HFFc6 (cell line): ENCODE measurements at regions not wholly inside any gene's neighbourhood (a gene's known extent, or its start where the extent isn't known, plus 50 kb on each side); places are given as distances from the start of the nearest gene placed in this dataset.

Experiments
- DNase-seq: peaks from one replicate; pipeline ENCODE4 v3.0.0-alpha.2; 2018
- H3K27ac Mint-ChIP-seq: 2 replicates; pipeline ENCODE4 v1.8.0; 2020; ENCODE audit warnings: mild to moderate bottlenecking, mixed read lengths
- H3K27me3 Mint-ChIP-seq: 2 replicates; pipeline ENCODE4 v1.8.0; 2021; ENCODE audit warnings: mild to moderate bottlenecking, moderate library complexity, mixed read lengths; ENCODE audit not compliant: insufficient read depth
- H3K36me3 Mint-ChIP-seq: 2 replicates; pipeline ENCODE4 v1.8.0; 2021; ENCODE audit warnings: low read depth, mixed read lengths
- H3K4me1 Mint-ChIP-seq: 2 replicates; pipeline ENCODE4 v1.8.0; 2020; ENCODE audit warnings: low read depth, mixed read lengths
- H3K4me3 Mint-ChIP-seq: 2 replicates; pipeline ENCODE4 v1.8.0; 2020; ENCODE audit warnings: mild to moderate bottlenecking, moderate library complexity, mixed read lengths
- H3K9me3 Mint-ChIP-seq: 2 replicates; pipeline ENCODE4 v1.8.0; 2020; ENCODE audit warnings: mild to moderate bottlenecking, mixed read lengths
- TF ChIP-seq, protein P1 (sequence below): fragments of 200-600 bp; sonication (generic); IDR thresholded peaks from 2 replicates; pipeline ENCODE4 v1.5.0; 2021; ENCODE audit warnings: antibody characterized with exemption, mild to moderate bottlenecking

DNA sequence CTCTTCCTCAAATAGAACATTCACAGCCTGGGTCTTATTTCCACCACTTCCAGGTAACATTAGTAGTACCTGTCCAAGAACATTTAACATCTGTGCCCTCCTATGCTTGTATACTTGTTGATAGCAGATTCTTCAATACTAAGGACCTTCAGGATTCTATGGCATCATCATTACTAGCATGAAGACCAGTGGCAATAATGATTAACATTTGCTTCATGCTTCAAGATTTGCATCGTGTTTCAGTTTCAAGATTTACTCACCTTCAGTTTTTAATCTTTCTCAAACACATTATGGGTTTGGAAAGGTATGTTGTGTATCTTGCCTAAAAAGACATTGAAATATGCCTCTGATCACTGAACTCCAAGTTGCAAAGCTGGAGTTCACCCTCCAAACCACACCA, 412.8 kb upstream of the NRSN1 start:
- Mint-ChIP-seq H3K36me3 (no peaks in the 10 kb centered on the region; the same call in 1 of the 2 replicates), H3K9me3 (peaks cover 48% of the 10 kb centered on the region), H3K27me3 (peaks cover 2% of the 10 kb centered on the region), H3K27ac (no peak overlapping the region), H3K4me3 (no peak overlapping the region), H3K4me1 (no peaks in the 10 kb centered on the region)
- no peak for DNase-seq
- TF ChIP-seq, protein P1, sequence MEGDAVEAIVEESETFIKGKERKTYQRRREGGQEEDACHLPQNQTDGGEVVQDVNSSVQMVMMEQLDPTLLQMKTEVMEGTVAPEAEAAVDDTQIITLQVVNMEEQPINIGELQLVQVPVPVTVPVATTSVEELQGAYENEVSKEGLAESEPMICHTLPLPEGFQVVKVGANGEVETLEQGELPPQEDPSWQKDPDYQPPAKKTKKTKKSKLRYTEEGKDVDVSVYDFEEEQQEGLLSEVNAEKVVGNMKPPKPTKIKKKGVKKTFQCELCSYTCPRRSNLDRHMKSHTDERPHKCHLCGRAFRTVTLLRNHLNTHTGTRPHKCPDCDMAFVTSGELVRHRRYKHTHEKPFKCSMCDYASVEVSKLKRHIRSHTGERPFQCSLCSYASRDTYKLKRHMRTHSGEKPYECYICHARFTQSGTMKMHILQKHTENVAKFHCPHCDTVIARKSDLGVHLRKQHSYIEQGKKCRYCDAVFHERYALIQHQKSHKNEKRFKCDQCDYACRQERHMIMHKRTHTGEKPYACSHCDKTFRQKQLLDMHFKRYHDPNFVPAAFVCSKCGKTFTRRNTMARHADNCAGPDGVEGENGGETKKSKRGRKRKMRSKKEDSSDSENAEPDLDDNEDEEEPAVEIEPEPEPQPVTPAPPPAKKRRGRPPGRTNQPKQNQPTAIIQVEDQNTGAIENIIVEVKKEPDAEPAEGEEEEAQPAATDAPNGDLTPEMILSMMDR = no peak

DNA sequence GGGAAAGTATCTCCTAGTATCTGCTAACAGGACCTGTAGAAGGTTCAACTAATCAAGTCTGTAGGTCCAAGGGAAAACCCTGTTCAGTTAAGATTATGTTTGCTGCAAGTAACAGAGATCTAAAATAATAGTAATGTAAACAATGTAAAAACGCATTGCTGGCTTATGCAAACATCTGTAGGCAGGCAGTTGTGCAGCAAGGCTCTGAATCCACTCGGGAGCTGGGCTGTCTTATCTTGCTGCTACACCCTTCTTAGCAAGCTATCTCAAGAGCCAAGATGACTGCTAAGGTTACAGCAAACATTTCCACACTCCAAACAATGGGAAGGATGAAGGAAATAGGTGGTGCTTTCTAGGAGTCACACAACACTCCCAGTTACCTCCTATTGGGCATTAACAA, 397.3 kb upstream of the NRSN1 start:
- no peak overlapping the region for H3K4me3 Mint-ChIP-seq
- no peak overlapping the region for H3K27ac Mint-ChIP-seq
- H3K36me3 Mint-ChIP-seq = no peaks in the 10 kb centered on the region
- TF ChIP-seq, protein P1 = no peak
- no peaks in the 10 kb centered on the region for H3K27me3 Mint-ChIP-seq
- no peaks in the 10 kb centered on the region for H3K4me1 Mint-ChIP-seq
- no peak for DNase-seq
- peaks cover 9% of the 10 kb centered on the region; the same call in 1 of the 2 replicates for H3K9me3 Mint-ChIP-seq

DNA sequence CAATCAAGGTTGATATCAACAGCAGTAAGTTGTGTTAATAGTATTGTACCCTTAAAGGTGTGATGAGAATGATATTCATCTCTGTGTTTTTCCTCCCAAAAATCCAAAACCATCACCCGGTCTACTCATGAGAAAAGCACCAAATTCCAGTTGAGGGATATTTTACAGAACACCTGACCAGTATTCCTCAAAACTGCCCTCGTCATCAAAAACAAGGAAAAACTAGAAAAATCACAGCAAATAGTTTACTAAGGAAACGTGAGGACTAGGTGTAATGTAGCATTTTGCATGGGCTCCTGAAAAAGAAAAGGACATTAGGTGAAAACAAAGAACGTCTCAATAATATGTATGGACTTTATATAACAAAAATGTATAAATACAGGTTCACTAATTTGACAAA, 394.4 kb upstream of the NRSN1 start:
- no peak for DNase-seq
- Mint-ChIP-seq H3K27ac (no peak overlapping the region), H3K4me1 (no peaks in the 10 kb centered on the region), H3K36me3 (no peaks in the 10 kb centered on the region), H3K9me3 (peaks cover 4% of the 10 kb centered on the region), H3K4me3 (no peak overlapping the region), H3K27me3 (no peaks in the 10 kb centered on the region)
- TF ChIP-seq, protein P1 = no peak

DNA sequence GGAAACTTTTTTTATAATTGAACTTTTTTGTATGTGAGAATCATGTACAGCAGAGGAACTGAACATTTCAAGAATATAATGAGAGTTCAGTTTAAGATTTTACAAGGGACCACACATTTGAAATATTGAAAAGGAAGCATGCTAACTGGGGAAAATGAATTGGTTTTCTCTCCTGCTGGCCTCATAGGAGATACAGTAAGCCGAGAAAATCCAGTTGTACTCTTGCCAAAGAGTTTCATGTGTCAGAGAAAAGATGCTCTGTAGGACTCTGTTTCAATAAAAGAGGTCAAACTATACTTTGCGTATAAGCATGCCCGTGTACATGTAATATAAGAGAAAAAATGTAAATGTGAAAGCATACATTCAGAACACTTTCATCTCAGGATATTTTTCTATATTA, 393.5 kb upstream of the NRSN1 start:
- Mint-ChIP-seq H3K4me1 (no peaks in the 10 kb centered on the region), H3K27ac (no peak overlapping the region), H3K4me3 (no peak overlapping the region), H3K36me3 (no peaks in the 10 kb centered on the region), H3K9me3 (peaks cover 12% of the 10 kb centered on the region), H3K27me3 (no peaks in the 10 kb centered on the region)
- DNase-seq = no peak
- TF ChIP-seq, protein P1 = no peak

DNA sequence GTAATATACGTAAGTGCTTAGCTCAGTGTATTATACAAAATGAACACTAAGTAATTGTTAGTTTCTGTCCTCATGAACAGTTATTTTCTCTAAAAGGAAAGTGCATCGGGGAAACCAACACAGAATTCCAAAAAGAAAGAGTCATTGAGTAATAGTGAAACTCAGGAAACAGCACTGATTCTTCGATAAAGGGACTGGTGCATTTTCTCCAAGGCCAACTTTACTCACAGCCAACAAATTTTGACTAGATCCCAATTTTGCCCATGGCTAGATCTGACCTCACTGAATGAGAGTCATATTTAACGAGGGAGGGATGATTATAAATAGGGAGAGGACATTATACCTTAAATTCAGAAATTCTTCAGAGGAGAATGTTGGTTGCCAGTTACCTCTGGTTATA, 390.9 kb upstream of the NRSN1 start:
- TF ChIP-seq, protein P1 = no peak
- Mint-ChIP-seq H3K9me3 (peaks cover 27% of the 10 kb centered on the region), H3K27me3 (no peaks in the 10 kb centered on the region), H3K36me3 (no peaks in the 10 kb centered on the region), H3K27ac (no peak overlapping the region), H3K4me1 (no peaks in the 10 kb centered on the region), H3K4me3 (no peak overlapping the region)
- no peak for DNase-seq

DNA sequence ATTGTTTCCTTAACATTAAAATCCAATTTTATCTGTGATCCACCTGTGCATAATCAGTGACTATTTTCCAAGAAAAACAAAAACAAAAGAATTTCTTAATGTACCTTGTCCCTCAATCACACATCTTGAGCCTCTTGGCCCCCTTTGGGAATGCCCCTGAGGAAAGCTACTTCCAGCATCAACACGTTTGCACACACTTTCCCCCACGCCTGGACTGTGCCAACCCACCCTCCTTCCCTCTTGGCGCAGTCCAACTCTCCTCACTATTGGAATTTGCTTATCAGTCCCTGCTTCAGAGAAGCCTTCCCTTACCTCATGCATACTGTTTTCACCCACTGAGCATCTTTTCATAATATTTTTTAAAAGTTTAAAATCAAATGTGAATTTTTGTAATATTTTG, 389.4 kb upstream of the NRSN1 start:
- H3K9me3 Mint-ChIP-seq = peaks cover 33% of the 10 kb centered on the region
- TF ChIP-seq, protein P1 = no peak
- no peak for DNase-seq
- no peaks in the 10 kb centered on the region for H3K27me3 Mint-ChIP-seq
- no peaks in the 10 kb centered on the region for H3K36me3 Mint-ChIP-seq
- H3K4me1 Mint-ChIP-seq = no peaks in the 10 kb centered on the region
- H3K27ac Mint-ChIP-seq = no peak overlapping the region
- H3K4me3 Mint-ChIP-seq = no peak overlapping the region
